Transverse colon (tissue), 3 donors: ENCODE measurements at regions not wholly inside any gene's neighbourhood (a gene's known extent, or its start where the extent isn't known, plus 50 kb on each side); places are given as distances from the start of the nearest gene placed in this dataset.

Experiments
- CTCF ChIP-seq, 5 experiments: fragments of 200-600 bp in 3 of 5; fragments of 450-650 bp in 2 of 5; sonication (generic) in 3 of 5; IDR thresholded peaks; 1 replicate in 2 of 5; 2 replicates in 3 of 5; pipeline ENCODE4 v1.5.1; 2016 to 2017; ENCODE audit warnings: antibody characterized with exemption in 5 of 5, inconsistent platforms in 3 of 5, mild to moderate bottlenecking in 2 of 5, moderate library complexity in 1 of 5
- EP300 ChIP-seq: sonication (generic); formaldehyde crosslinking; IDR thresholded peaks from one replicate; pipeline ENCODE4 v1.6.1; 2017; ENCODE audit warnings: antibody characterized with exemption, low read depth
- POLR2A ChIP-seq: fragments of 450-650 bp; IDR thresholded peaks from one replicate; pipeline ENCODE4 v1.6.1; 2016; ENCODE audit warnings: antibody characterized with exemption, mild to moderate bottlenecking, moderate library complexity

GRCh38 chr1:113244112-113244820, 146.0 kb upstream of the MAGI3 start:
- TF ChIP-seq POLR2A (no peak), CTCF (IDR thresholded peaks at IDR 0.05) (no peak), EP300 (no peak)
